HAP-1 (cell line): ENCODE measurements at regions not wholly inside any gene's neighbourhood (a gene's known extent, or its start where the extent isn't known, plus 50 kb on each side); places are given as distances from the start of the nearest gene placed in this dataset.

Experiments
- DNase-seq, 2 experiments: peaks; one replicate each; pipeline ENCODE4 v3.0.0-alpha.2; 2016 to 2020; ENCODE audit warnings: low spot score in 2 of 2
- H3K27me3 ChIP-seq: fragments of 250-450 bp; sonication (Bioruptor Pico); 2 replicates; pipeline ENCODE4 v1.5.1; 2020; ENCODE audit warnings: low read depth, mild to moderate bottlenecking, moderate library complexity
- H3K36me3 ChIP-seq: fragments of 250-450 bp; sonication (Bioruptor Pico); replicated peaks from 2 replicates; pipeline ENCODE4 v1.5.1; 2020; ENCODE audit warnings: mild to moderate bottlenecking
- H3K4me1 ChIP-seq: fragments of 250-450 bp; sonication (Bioruptor Pico); 2 replicates; pipeline ENCODE4 v1.5.1; 2020; ENCODE audit warnings: mild to moderate bottlenecking
- H3K4me3 ChIP-seq: fragments of 250-450 bp; sonication (Bioruptor Pico); 2 replicates; pipeline ENCODE4 v1.5.1; 2020; ENCODE audit warnings: mild to moderate bottlenecking, moderate library complexity
- H3K9me3 ChIP-seq: fragments of 250-450 bp; sonication (Bioruptor Pico); 2 replicates; pipeline ENCODE4 v1.5.1; 2020; ENCODE audit warnings: mild to moderate bottlenecking, moderate library complexity
- in situ Hi-C: fragments of 300-500 bp; cut with MboI; formaldehyde crosslinking; loops from 3 replicates; pipeline ENCODE4 v1.14.3; 2020; ENCODE audit warnings: low sequenced_read_pairs, inconsistent platforms, mixed read lengths

- H3K4me3 ChIP-seq = no peak overlapping the region
- in situ Hi-C loops = no loop called here
These were observed 921.9 kb upstream of the EEF2KMT start for GRCh38 chr16:6019490-6019991.

GRCh38 chr16:6018848-6019489 lies 921.4 kb upstream of the EEF2KMT start:
- H3K27me3 ChIP-seq = no peaks in the 10 kb centered on the region
- no peak overlapping the region for H3K4me3 ChIP-seq
- no peak for DNase-seq
- in situ Hi-C loops = no loop called here
- no peaks in the 10 kb centered on the region for H3K4me1 ChIP-seq
- H3K36me3 ChIP-seq = no peaks in the 10 kb centered on the region
- no peaks in the 10 kb centered on the region for H3K9me3 ChIP-seq

More at GRCh38 chr16:6019490-6019991, 921.9 kb upstream of the EEF2KMT start:
- Histone ChIP-seq H3K36me3 (no peaks in the 10 kb centered on the region), H3K9me3 (no peaks in the 10 kb centered on the region), H3K27me3 (no peaks in the 10 kb centered on the region), H3K4me1 (no peaks in the 10 kb centered on the region)
- no peak for DNase-seq

GRCh38 chr16:6016530-6017184 lies 919.1 kb upstream of the EEF2KMT start:
- no peaks in the 10 kb centered on the region for H3K36me3 ChIP-seq
- DNase-seq = no peak
- no peak overlapping the region for H3K4me3 ChIP-seq
- no peaks in the 10 kb centered on the region for H3K9me3 ChIP-seq
- in situ Hi-C loops = no loop called here
- H3K27me3 ChIP-seq = no peaks in the 10 kb centered on the region
- no peaks in the 10 kb centered on the region for H3K4me1 ChIP-seq

- Histone ChIP-seq H3K4me3 (no peak overlapping the region), H3K4me1 (no peaks in the 10 kb centered on the region), H3K27me3 (no peaks in the 10 kb centered on the region), H3K36me3 (no peaks in the 10 kb centered on the region), H3K9me3 (no peaks in the 10 kb centered on the region)
- in situ Hi-C loops = no loop called here
- no peak for DNase-seq
These were observed 915.1 kb upstream of the EEF2KMT start for GRCh38 chr16:6012716-6013115.

- in situ Hi-C loops = no loop called here
- no peak for DNase-seq
- H3K4me3 ChIP-seq = no peak overlapping the region
- no peaks in the 10 kb centered on the region for H3K36me3 ChIP-seq
- no peaks in the 10 kb centered on the region for H3K4me1 ChIP-seq
- no peaks in the 10 kb centered on the region for H3K9me3 ChIP-seq
- H3K27me3 ChIP-seq = no peaks in the 10 kb centered on the region
These were observed 911.6 kb upstream of the EEF2KMT start for GRCh38 chr16:6009151-6009550.

- H3K27me3 ChIP-seq = no peaks in the 10 kb centered on the region
- H3K9me3 ChIP-seq = no peaks in the 10 kb centered on the region; the same call in 1 of the 2 replicates
- no peak overlapping the region for H3K4me3 ChIP-seq
- DNase-seq = no peak
- H3K4me1 ChIP-seq = no peaks in the 10 kb centered on the region
- no peaks in the 10 kb centered on the region for H3K36me3 ChIP-seq
- in situ Hi-C loops = no loop called here
These were observed 911.1 kb upstream of the EEF2KMT start for GRCh38 chr16:6008670-6009069.

GRCh38 chr16:5993356-5993755 lies 895.8 kb upstream of the EEF2KMT start:
- Histone ChIP-seq H3K4me1 (no peaks in the 10 kb centered on the region), H3K36me3 (no peaks in the 10 kb centered on the region), H3K4me3 (no peak overlapping the region), H3K27me3 (no peaks in the 10 kb centered on the region), H3K9me3 (no peaks in the 10 kb centered on the region)
- no peak for DNase-seq
- in situ Hi-C loops = no loop called here

- Histone ChIP-seq H3K9me3 (no peaks in the 10 kb centered on the region; the same call in 1 of the 2 replicates), H3K27me3 (no peaks in the 10 kb centered on the region), H3K36me3 (no peaks in the 10 kb centered on the region), H3K4me3 (no peak overlapping the region), H3K4me1 (no peaks in the 10 kb centered on the region)
- in situ Hi-C loops = no loop called here
- DNase-seq = no peak
These were observed 885.4 kb upstream of the EEF2KMT start for GRCh38 chr16:5982979-5983378.

- in situ Hi-C loops = no loop called here
- no peaks in the 10 kb centered on the region for H3K27me3 ChIP-seq
- no peaks in the 10 kb centered on the region for H3K4me1 ChIP-seq
- DNase-seq = no peak
- no peaks in the 10 kb centered on the region for H3K36me3 ChIP-seq
- no peak overlapping the region for H3K4me3 ChIP-seq
- H3K9me3 ChIP-seq = peaks cover 3% of the 10 kb centered on the region; the same call in 1 of the 2 replicates
These were observed 882.4 kb upstream of the EEF2KMT start for GRCh38 chr16:5979905-5980550.

- no peak overlapping the region for H3K4me3 ChIP-seq
- H3K27me3 ChIP-seq = no peaks in the 10 kb centered on the region
- no peaks in the 10 kb centered on the region for H3K4me1 ChIP-seq
- no peak for DNase-seq
- in situ Hi-C loops = no loop called here
- H3K36me3 ChIP-seq = no peaks in the 10 kb centered on the region
- peaks cover 3% of the 10 kb centered on the region; the same call in 1 of the 2 replicates for H3K9me3 ChIP-seq
These were observed 879.7 kb upstream of the EEF2KMT start for GRCh38 chr16:5977329-5977728.

- DNase-seq = no peak
- Histone ChIP-seq H3K36me3 (no peaks in the 10 kb centered on the region), H3K27me3 (no peaks in the 10 kb centered on the region), H3K4me3 (no peak overlapping the region), H3K9me3 (peaks cover 3% of the 10 kb centered on the region; the same call in 1 of the 2 replicates), H3K4me1 (no peaks in the 10 kb centered on the region)
- in situ Hi-C loops = no loop called here
These were observed 875.2 kb upstream of the EEF2KMT start for GRCh38 chr16:5972747-5973146.

- H3K9me3 ChIP-seq = no peaks in the 10 kb centered on the region
- H3K36me3 ChIP-seq = no peaks in the 10 kb centered on the region
- H3K27me3 ChIP-seq = no peaks in the 10 kb centered on the region
- no peak for DNase-seq
- no peaks in the 10 kb centered on the region for H3K4me1 ChIP-seq
- no peak overlapping the region for H3K4me3 ChIP-seq
- in situ Hi-C loops = no loop called here
These were observed 874.3 kb upstream of the EEF2KMT start for GRCh38 chr16:5971924-5972323.

GRCh38 chr16:5971106-5971505 lies 873.5 kb upstream of the EEF2KMT start:
- no peak for DNase-seq
- H3K4me1 ChIP-seq = no peaks in the 10 kb centered on the region
- H3K4me3 ChIP-seq = no peak overlapping the region
- no peaks in the 10 kb centered on the region for H3K27me3 ChIP-seq
- in situ Hi-C loops = no loop called here
- no peaks in the 10 kb centered on the region for H3K9me3 ChIP-seq
- no peaks in the 10 kb centered on the region for H3K36me3 ChIP-seq

- Histone ChIP-seq H3K36me3 (no peaks in the 10 kb centered on the region), H3K4me3 (no peak overlapping the region), H3K4me1 (no peaks in the 10 kb centered on the region), H3K27me3 (no peaks in the 10 kb centered on the region), H3K9me3 (no peaks in the 10 kb centered on the region)
- no peak for DNase-seq
- in situ Hi-C loops = no loop called here
These were observed 868.4 kb upstream of the EEF2KMT start for GRCh38 chr16:5966004-5966403.
